Esophagus squamous epithelium (tissue), 5 donors: ENCODE measurements at regions not wholly inside any gene's neighbourhood (a gene's known extent, or its start where the extent isn't known, plus 50 kb on each side); places are given as distances from the start of the nearest gene placed in this dataset.

Experiments
- DNase-seq: peaks from one replicate; lab custom pipeline; 2025; lab: John Stamatoyannopoulos, UW
- H3K27ac ChIP-seq, 4 donors: fragments of 200-600 bp; sonication (generic); one replicate each; pipeline ENCODE4 v1.5.1; 2016 to 2019; ENCODE audit warnings: mild to moderate bottlenecking in 1 of 4
- H3K27me3 ChIP-seq, 4 donors: fragments of 200-600 bp; sonication (generic); 1 replicate in 3 of 4; 2 replicates in 1 of 4; pipeline versions ENCODE4 v1.5.1 to v1.6.0; 2017 to 2021; ENCODE audit warnings: antibody characterized with exemption in 1 of 4
- H3K36me3 ChIP-seq, 3 donors: fragments of 200-600 bp; sonication (generic); one replicate each; pipeline ENCODE4 v1.5.1; 2016 to 2019
- H3K4me1 ChIP-seq, 3 donors: fragments of 200-600 bp; sonication (generic); one replicate each; pipeline ENCODE4 v1.5.1; 2017 to 2019
- H3K4me3 ChIP-seq, 4 donors: fragments of 200-600 bp; sonication (generic); 1 replicate in 3 of 4; 2 replicates in 1 of 4; pipeline ENCODE4 v1.5.1; 2016 to 2019; ENCODE audit warnings: mild to moderate bottlenecking in 2 of 4, moderate library complexity in 1 of 4
- H3K9me3 ChIP-seq, 3 donors: fragments of 200-600 bp; sonication (generic); one replicate each; pipeline ENCODE4 v1.5.1; 2016 to 2019
- POLR2A ChIP-seq, 4 donors: fragments of 450-650 bp; IDR thresholded peaks; one replicate each; pipeline ENCODE4 v1.6.1; 2017; ENCODE audit warnings: antibody characterized with exemption in 4 of 4, mild to moderate bottlenecking in 4 of 4, moderate library complexity in 3 of 4
- WGBS, 2 donors: methylation state at CpG; one replicate each; pipeline ENCODE4 v1.1.5; 2018; 5-methylcytosine and 5-hydroxymethylcytosine counted together
- intact Hi-C: fragments of 100-400 bp; cut with DNase I; formaldehyde crosslinking; loops from one replicate; pipeline ENCODE4 v1.15.0; 2022
- TF ChIP-seq, protein P1 (sequence below), 6 experiments: fragments of 450-650 bp in 4 of 6; fragments of 200-600 bp in 2 of 6; sonication (generic) in 2 of 6; IDR thresholded peaks; one replicate each; pipeline ENCODE4 v1.5.1; 2016 to 2019; ENCODE audit warnings: antibody characterized with exemption in 6 of 6, mild to moderate bottlenecking in 4 of 6, moderate library complexity in 4 of 6
- donor health status: DM: yes; HTN: yes; CAD: no.

DNA sequence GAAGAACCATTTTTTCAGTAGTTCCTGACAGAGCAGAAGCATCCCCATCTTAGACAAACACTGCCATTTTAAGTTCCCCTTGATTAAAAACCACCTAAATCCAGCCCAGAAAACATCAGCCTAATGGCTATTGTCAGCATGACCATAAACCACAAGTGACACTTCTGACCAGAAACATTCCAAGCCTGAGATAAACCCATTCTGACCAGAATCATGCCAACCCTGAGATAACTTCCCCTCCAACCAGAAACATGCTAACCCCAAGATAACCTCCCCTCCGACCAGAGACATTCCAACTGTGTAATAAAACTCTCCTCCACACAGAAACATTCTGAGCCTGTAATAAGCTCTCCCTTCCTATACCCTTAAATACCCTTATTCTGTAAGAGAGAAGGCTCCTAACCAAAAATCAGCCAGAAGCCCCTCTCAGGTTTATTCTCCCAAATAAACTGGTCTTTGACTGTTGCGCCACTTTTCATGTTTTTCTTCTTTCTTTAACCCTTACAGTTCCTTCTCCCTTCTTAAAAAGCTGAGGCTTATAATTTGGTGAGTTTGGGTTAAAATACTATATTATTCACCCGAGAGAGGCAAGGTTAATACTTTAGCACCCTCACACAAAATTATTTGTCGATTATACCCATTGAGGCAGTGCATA is 149.7 kb downstream of the HNMT start:
- Histone ChIP-seq H3K4me3 (no peak overlapping the region), H3K27ac (no peak overlapping the region), H3K36me3 (no peaks in the 10 kb centered on the region), H3K4me1 (no peaks in the 10 kb centered on the region), H3K27me3 (no peaks in the 10 kb centered on the region), H3K9me3 (no peaks in the 10 kb centered on the region)
- 83 to 84% methylated on average over 4 of the region's 4 CpGs for WGBS, 2 donors
- intact Hi-C loops = no loop called here
- no peak for TF ChIP-seq POLR2A (IDR thresholded peaks at IDR 0.05)
- TF ChIP-seq, protein P1, sequence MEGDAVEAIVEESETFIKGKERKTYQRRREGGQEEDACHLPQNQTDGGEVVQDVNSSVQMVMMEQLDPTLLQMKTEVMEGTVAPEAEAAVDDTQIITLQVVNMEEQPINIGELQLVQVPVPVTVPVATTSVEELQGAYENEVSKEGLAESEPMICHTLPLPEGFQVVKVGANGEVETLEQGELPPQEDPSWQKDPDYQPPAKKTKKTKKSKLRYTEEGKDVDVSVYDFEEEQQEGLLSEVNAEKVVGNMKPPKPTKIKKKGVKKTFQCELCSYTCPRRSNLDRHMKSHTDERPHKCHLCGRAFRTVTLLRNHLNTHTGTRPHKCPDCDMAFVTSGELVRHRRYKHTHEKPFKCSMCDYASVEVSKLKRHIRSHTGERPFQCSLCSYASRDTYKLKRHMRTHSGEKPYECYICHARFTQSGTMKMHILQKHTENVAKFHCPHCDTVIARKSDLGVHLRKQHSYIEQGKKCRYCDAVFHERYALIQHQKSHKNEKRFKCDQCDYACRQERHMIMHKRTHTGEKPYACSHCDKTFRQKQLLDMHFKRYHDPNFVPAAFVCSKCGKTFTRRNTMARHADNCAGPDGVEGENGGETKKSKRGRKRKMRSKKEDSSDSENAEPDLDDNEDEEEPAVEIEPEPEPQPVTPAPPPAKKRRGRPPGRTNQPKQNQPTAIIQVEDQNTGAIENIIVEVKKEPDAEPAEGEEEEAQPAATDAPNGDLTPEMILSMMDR (IDR thresholded peaks at IDR 0.05) = no peak
- DNase-seq = no peak

DNA sequence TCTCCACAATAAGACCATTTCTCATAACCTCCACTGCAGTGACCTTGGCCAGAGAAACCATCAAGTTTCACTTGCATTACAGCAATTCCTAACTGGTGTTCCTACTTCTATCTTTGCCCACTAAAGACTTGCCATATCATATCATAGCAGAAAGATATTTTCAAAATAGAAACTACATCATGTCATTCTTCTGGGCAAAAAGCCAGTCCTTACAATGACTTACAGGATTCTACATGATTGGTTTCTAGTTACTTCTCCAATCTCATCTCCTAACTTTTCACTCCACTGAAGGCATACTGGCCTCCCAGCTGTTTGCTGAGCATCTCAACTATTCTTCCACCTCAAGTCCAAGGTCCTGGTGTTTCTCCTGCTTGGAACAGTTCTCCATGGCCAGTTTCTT is 151.4 kb downstream of the HNMT start:
- intact Hi-C loops = no loop called here
- no peak for DNase-seq
- Histone ChIP-seq H3K27ac (peak overlapping the region in 1 of 4 donors; percentile 45), H3K4me1 (no peaks in the 10 kb centered on the region), H3K4me3 (no peak overlapping the region), H3K27me3 (no peaks in the 10 kb centered on the region), H3K36me3 (no peaks in the 10 kb centered on the region), H3K9me3 (no peaks in the 10 kb centered on the region)
- TF ChIP-seq, protein P1 (IDR thresholded peaks at IDR 0.05) = no peak
- TF ChIP-seq POLR2A (IDR thresholded peaks at IDR 0.05) = no peak

DNA sequence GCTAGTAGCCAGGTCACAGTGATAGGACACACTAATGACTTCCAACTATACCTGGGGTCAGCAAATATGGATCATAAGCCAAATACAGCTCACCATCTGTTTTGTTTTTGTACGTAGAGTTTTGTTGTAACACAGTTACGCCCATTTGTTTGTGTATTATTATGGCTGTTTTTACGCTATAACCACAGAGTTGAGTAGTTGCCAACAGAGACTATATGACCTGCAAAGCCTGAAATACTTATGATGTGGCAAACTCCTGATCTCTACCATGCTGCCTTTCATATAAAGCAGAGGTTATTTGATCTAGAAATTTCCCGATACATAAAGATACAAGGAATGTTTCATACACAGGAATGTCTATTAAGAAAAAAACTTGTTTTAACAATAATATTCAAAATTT is 152.2 kb downstream of the HNMT start:
- H3K4me1 ChIP-seq = no peaks in the 10 kb centered on the region
- H3K9me3 ChIP-seq = no peaks in the 10 kb centered on the region
- no peaks in the 10 kb centered on the region for H3K27me3 ChIP-seq
- intact Hi-C loops = no loop called here
- no peak for DNase-seq
- 84% methylated on average over 4 of the region's 4 CpGs for WGBS, 2 donors
- TF ChIP-seq, protein P1 (IDR thresholded peaks at IDR 0.05) = no peak
- no peak for TF ChIP-seq POLR2A (IDR thresholded peaks at IDR 0.05)
- peak overlapping the region in 1 of 4 donors; percentile 45 for H3K27ac ChIP-seq
- H3K4me3 ChIP-seq = no peak overlapping the region
- no peaks in the 10 kb centered on the region for H3K36me3 ChIP-seq

DNA sequence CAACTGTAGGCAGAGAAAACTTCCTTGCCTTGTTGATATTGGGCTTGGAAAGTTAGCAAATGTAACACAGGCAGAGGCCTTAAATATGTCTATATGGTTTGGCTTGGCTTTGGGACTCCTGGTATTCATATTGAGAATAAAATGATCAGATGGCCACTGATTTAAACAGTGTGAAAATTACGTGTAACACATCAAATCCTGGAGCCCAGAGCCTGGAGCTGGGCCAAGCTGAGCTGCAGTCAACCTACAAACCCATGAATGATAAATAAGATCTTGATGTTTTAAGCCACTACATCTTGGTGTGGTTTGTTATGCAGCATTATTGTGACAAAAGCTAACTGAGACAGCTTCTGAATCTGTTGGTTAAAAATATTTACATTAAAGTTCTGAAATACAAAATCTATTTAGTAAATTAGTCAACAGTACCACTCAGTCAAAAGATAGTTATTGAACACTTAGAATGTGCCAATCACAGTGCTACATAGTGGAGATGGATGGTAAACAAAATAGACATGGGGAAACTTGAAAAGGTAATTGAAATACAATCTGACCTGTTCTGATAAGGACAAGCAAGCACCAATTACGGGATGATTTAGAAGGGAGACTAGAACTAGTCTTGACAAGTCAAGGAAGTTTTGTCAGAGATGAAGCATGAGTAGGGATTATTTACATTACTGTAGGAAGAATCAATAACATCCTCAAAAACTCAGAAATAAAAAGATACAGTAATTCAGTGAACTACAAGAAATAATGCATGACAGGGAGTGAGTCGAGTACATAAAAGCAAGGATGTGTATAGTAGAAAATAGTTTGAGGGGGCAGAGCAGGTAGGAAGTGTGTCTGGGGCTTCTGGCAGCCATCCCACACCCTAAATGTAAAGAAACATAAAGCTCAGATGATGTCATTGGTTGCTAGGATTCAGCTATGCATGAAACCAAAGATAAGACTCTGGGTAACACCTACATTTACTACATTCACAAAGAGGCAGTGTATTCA is 157.7 kb downstream of the HNMT start:
- H3K4me3 ChIP-seq = no peak overlapping the region
- H3K27ac ChIP-seq = no peak overlapping the region
- DNase-seq = no peak
- H3K27me3 ChIP-seq = no peaks in the 10 kb centered on the region
- intact Hi-C loops = no loop called here
- WGBS, 2 donors = 37 to 45% methylated on average over 3 of the region's 3 CpGs
- H3K9me3 ChIP-seq = no peaks in the 10 kb centered on the region
- no peaks in the 10 kb centered on the region for H3K36me3 ChIP-seq
- H3K4me1 ChIP-seq = no peaks in the 10 kb centered on the region
- no peak for TF ChIP-seq POLR2A (IDR thresholded peaks at IDR 0.05)
- TF ChIP-seq, protein P1 (IDR thresholded peaks at IDR 0.05) = no peak

DNA sequence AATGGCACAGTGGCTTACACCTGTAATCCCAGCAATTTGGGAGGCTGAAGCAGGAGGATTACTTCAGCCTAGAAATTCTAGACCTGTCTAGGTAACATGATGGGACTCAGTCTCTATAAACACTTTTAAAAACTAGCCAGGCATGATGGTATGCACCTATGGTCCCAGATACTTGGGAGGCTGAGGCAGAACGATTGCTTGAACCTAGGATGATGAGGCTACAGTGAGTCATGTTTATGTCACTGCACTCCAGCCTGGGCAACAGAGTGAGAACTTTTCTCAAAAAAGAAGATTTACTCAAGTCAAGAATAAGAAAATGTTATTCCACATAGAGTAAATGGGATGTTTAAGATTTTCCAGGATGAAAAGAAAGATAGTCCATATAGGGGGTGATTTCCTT is 158.6 kb downstream of the HNMT start:
- intact Hi-C loops = no loop called here
- no peaks in the 10 kb centered on the region for H3K36me3 ChIP-seq
- no peak for DNase-seq
- no peaks in the 10 kb centered on the region for H3K9me3 ChIP-seq
- no peak overlapping the region for H3K27ac ChIP-seq
- no peak for TF ChIP-seq POLR2A (IDR thresholded peaks at IDR 0.05)
- TF ChIP-seq, protein P1 (IDR thresholded peaks at IDR 0.05) = no peak
- no peaks in the 10 kb centered on the region for H3K27me3 ChIP-seq
- H3K4me1 ChIP-seq = no peaks in the 10 kb centered on the region
- WGBS, 2 donors = 39 to 44% methylated on average over 1 of the region's 1 CpG
- no peak overlapping the region for H3K4me3 ChIP-seq
